PFSK-1 (cell line): ENCODE measurements at regions not wholly inside any gene's neighbourhood (a gene's known extent, or its start where the extent isn't known, plus 50 kb on each side); places are given as distances from the start of the nearest gene placed in this dataset.

Experiments used
- FOXP2 ChIP-seq: optimal IDR thresholded peaks from 2 replicates; pipeline ENCODE3; 2011; ENCODE audit warnings: borderline replicate concordance, control low read depth, inconsistent platforms; ENCODE audit not compliant: insufficient read depth; ENCODE audit errors: extremely low read length, extremely low read depth
- POLR2AphosphoS5 ChIP-seq: IDR thresholded peaks from 2 replicates; pipeline ENCODE4 v1.6.1; 2012; ENCODE audit warnings: low read depth, mild to moderate bottlenecking, control low read depth, low read length, moderate library complexity
- REST ChIP-seq, 2 experiments: IDR thresholded peaks; 2 replicates each; pipeline versions ENCODE4 v1.6.1 to v1.8.0; 2011 to 2012; ENCODE audit warnings: low read depth in 2 of 2, low read length in 2 of 2, control low read depth in 1 of 2, inconsistent platforms in 1 of 2, mild to moderate bottlenecking in 1 of 2, moderate library complexity in 1 of 2; ENCODE audit not compliant: insufficient read depth in 1 of 2
- SIN3A ChIP-seq: IDR thresholded peaks from 2 replicates; pipeline ENCODE4 v1.6.1; 2012; ENCODE audit warnings: mild to moderate bottlenecking, low read length, moderate library complexity, borderline replicate concordance; ENCODE audit not compliant: insufficient read depth
- TAF1 ChIP-seq: IDR thresholded peaks from 2 replicates; pipeline ENCODE4 v1.6.1; 2012; ENCODE audit warnings: low read length, control low read depth, borderline replicate concordance; ENCODE audit not compliant: insufficient read depth

GRCh38 chr10:30705625-30706149 lies 76.1 kb upstream of the LYZL2 start:
- TF ChIP-seq POLR2AphosphoS5 (no peak), FOXP2 (no peak), REST (IDR thresholded peaks at IDR 0.05; ENCODE audit: insufficient read depth in 1 of 2, low read depth in 2 of 2, low read length in 2 of 2) (no peak), SIN3A (no peak), TAF1 (no peak)

- TF ChIP-seq SIN3A (no peak), REST (IDR thresholded peaks at IDR 0.05; ENCODE audit: insufficient read depth in 1 of 2, low read depth in 2 of 2, low read length in 2 of 2) (no peak), FOXP2 (no peak), POLR2AphosphoS5 (no peak), TAF1 (no peak)
Measured at GRCh38 chr10:30705101-30705624, 75.6 kb upstream of the LYZL2 start.

GRCh38 chr10:30704026-30704600 lies 74.6 kb upstream of the LYZL2 start:
- TF ChIP-seq REST (IDR thresholded peaks at IDR 0.05; ENCODE audit: insufficient read depth in 1 of 2, low read depth in 2 of 2, low read length in 2 of 2), result no peak
- no peak for TF ChIP-seq POLR2AphosphoS5
- no peak for TF ChIP-seq FOXP2
- no peak for TF ChIP-seq SIN3A
- TF ChIP-seq TAF1, result no peak

- TF ChIP-seq SIN3A (no peak), REST (IDR thresholded peaks at IDR 0.05; ENCODE audit: insufficient read depth in 1 of 2, low read depth in 2 of 2, low read length in 2 of 2) (no peak), TAF1 (no peak), POLR2AphosphoS5 (no peak), FOXP2 (no peak)
Measured at GRCh38 chr10:30702860-30703259, 73.3 kb upstream of the LYZL2 start.
